ENCODE measurements at regions not wholly inside any gene's neighbourhood (a gene's known extent, or its start where the extent isn't known, plus 50 kb on each side); places are given as distances from the start of the nearest gene placed in this dataset.

DNA sequence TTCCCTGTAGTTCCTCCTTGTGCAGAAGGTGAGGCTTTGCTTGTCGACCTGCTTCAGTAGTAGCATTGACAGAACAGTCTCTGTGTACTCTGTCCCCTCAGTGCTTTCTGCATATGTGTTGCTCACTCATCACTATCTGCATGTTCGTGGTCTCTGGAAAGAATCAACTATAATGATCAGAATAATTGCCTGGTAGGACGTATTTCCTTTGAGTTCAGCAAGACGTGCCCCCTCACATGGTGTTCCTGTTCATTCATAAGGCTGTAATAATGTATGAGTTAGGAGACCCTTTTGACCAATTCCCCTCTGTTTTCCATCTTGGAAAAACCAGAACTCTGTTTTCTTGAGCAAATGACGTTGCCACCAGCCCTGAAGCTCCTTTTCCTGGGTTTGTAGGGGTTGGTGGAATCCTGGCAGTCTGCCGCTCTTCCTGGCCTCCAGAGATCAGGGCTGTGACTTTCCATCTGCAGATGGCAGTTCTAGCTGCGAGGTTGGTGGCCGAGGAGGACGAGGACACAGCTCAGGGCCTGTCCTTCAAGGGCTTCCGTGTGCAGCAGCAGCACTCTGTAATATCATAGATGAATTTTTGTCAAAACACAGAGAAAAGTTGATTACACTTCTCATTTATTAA lies 61.9 kb downstream of the EXOSC2 start:
- no peak for FAIRE-seq

DNA sequence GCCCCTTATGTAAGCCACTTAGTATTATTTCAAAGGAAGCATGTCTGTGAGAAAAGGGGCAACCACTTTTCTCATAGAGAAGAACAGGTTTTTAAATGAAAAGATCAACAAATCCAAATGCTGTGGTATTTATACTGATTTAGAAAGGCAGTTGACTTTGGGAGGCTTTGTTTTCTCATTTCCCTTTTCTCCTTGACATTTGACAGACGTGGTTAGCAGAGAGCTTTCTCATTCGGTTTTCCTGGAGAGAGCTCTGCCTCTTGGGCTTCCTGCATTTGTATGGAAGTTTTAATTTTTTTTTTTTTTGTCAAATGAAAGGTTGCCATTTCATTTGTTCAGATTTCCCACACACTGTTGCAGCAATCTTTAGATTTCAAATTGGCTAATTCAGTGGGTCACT lies 62.5 kb downstream of the EXOSC2 start:
- no peak for FAIRE-seq

DNA sequence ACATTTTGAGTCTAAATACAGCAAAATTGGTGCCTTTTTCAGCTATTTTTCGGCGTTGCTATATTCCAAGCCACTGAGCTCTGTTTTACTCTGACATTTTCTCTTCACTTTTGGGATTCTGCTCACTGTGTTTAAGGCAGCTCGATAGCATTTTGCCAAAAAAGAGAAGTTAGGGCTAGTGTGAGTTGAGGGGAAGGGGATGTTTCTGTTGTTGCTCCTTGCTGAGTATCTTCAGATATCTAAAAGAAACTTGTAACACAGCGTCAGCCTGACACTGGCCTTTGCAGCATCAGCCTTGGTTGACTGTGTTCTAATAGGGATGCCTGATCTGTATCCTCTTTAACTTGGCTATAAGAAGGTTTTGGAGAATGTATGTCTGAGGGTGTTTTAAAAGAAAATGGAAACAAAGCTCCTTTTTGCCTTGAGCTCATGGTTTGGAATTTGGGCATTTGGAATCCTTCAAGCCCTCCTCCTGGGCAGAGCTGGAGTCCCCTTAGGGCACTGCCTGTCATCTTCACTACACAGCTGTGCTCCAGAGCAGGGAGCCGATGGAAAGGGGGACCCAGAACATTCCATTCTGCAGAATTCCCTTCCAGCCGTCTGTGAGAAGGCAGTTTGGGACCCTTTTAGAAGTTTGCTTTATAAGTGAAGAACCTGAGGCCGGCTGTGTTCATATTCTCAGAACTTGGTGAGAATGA lies 63.0 kb downstream of the EXOSC2 start:
- no peak for FAIRE-seq

DNA sequence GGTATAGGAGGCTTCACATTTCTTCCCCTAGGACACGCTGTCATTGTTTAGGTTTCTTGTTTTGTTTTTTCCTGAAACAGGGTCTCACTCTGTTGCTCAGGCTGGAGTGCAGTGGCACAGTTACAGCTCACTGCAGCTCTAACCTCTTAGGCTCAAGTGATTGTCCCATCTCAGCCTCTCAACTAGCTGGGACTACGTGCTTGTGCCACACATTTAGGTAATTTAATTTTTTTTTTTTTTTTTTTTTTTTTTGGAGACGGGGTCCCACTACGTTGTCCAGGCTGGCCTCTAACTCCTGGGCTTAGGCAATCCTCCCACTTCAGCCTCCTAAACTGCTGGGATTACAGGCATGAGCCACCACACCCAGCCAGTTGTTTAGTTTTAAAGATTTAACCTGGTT lies 66.2 kb downstream of the EXOSC2 start:
- no peak for FAIRE-seq

DNA sequence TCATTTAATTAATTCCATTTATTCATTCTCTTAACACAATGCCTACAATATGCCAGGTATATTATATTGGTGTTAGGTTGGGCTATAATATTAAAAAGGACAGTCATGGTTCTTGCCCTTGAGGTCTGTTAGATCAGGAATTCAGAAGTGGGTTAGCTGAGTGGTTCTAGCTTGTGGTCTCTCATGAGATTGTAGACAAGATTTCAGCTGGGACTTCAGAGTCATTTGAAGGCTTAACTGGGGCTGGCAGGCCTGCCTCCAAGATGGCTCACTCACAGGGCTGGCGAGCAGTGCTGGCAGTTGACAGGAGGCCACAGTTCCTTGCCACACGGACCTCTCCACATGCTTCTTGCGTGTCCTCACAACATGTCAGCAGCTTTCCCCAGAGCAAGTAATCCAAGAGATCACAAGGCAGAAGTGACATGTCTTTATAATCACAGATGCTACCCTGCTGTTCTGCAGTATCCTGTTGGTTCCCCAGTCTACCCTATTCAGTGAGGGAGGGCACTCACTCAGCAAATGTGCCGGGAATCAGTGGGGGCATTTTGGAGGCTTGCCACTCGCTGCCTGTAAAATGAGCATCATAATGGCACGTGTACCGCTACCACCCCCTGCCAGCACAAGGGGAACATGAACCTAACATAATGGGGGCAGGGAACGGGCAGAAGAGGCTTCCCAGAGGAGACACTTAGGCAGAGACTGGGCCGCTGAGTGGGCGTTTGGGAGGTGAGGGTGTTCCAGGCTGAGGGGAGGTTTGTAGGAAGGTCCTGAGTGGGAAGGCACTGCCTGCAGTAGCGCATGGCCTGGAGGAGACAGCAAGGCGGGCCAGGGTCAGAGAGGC lies 70.0 kb downstream of the EXOSC2 start:
- no peak for FAIRE-seq

DNA sequence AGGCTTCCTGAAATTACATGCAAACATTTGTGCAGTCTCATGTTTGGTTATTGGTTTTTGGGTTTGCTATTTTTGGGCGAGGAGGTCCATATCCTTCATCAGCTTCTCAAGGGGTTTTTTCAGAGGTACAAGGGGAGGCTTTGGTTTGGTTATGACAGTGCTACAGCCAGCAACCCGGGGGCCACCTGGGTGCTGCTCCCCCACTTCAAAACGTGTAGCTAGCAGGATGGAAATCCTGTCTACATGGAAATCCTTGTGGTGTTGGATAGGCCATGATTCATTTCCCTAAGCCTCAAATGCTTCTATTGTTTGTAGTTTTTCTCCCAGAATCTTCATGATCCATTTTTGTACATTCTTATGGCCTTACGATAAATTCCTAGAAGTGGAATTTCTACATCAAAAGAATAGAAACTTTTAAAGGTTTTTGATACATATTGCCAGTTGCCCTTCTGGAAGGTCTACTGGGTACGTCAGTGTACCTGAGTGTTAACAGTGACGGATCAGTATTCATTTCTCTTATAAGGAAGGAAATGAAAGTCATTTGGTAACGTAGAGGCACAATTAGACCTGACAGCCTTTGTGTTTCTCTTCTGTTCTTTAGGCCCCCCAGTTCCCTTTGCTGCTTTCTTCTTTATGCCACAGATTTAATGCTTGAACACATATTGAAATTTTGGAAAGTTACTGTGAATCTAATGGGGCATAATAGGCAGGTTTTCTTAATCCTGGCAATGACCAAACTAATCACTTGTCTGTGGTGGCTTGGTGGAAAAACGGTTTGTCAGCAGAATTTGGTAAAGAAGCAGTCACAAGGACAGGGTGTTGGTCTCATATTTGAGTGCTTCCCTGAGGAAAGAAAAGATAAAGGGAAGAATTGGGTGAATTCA lies 69.7 kb upstream of the ABL1 start:
- FAIRE-seq: no peak

DNA sequence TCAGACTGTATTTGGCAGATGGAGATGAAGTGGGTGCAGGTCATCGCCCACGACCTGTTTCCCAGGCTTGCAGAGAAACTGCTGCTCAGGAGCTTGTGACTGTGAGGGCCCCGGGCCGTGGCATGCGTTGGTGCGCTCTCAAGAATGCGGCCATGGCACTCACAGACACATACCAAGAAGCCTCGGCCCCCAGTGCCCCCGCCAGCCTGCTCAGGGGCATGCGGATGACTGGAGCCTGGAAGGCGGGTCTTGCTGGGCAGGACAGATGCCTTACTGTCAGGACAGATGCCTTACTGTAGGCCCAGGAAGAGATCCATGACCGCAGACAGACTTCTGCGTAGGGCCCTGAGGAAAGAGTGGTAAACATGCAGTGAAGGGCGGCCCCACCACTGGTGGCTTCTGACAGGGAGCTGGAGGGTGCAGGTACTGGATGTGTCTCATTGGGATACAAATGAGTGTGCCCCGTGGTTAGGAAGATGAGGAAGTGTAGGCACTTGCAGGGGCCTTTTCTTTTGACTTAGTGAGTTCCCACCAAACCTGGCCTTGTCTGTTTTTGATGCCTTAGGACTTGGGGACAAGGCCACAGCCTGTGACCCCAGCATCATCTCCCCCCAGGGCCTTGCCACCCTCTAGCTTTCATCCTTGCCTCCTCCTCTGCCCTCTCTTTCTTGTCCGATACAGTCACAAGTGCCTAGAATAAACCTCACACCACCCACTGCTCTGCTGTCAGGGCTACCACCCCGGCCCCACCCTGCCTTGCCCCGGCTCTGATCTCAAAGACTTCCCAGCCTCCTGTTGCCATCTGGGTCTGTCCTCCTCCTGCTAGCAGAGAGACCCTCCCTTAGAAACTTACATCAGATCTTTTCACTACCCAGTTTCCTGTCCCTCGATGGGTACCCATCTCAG lies 68.8 kb upstream of the ABL1 start:
- no peak for FAIRE-seq

DNA sequence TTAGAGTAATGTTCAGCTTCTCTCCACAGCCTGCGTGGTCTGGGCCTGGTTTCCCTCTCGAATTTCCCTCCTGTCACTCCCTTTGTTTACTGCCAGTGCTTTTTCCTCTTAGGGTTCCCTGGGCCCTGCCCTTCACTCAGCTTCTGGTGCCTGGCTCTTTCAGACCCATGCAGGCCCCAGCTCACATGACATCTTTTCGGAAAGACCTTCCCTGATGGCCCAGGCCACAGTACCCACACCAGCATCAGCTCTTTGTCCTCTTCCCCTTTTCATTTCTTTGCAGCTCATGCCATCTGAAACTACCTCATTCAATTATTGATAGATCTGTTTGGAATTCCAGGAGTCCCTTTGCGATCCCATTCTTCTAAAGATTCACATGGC lies 68.1 kb upstream of the ABL1 start:
- no peak for FAIRE-seq

DNA sequence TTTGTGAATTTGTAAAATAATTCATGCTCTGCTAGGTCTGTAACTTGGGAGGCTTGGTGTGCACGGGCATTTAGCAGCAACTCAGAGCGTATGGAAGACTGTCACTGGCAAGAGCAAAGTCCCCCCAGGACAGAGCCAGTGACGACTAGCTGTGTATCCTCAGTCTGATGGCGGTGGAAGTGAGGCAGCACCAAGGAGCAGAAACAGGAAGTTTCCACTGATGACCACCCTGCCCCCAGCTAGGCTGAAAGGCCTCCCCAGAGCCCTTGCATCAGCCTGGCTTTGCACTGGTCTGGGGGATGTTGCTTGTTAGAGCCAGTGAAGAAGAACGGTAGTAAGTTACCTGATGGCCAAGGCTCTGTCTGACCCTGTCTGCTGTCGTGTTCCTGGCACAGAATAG lies 66.8 kb upstream of the ABL1 start:
- no peak for FAIRE-seq

DNA sequence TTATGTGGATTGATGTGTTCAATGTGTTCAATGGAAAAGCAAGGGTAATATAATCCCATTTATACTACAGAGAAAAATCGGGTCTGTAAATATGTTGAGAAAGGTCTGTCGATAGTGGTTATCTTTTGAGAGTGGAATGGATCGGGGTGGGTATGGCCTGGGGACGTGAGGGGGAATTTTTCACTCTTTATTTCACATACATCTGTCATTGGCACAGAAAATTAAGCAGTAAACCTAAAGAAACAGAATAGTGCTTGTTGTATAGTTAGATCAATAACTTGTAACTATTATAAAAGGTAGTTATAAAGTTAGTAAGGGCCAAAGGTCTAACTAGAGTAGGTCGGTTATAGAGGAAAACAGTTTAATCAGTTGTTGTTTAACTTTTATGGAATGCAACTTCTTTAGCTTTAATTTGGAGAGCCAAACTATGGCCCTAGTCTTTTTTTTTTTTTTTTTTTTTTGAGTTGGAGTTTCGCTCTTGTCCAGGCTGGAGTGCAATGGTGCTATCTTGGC lies 66.1 kb upstream of the ABL1 start:
- FAIRE-seq: no peak

DNA sequence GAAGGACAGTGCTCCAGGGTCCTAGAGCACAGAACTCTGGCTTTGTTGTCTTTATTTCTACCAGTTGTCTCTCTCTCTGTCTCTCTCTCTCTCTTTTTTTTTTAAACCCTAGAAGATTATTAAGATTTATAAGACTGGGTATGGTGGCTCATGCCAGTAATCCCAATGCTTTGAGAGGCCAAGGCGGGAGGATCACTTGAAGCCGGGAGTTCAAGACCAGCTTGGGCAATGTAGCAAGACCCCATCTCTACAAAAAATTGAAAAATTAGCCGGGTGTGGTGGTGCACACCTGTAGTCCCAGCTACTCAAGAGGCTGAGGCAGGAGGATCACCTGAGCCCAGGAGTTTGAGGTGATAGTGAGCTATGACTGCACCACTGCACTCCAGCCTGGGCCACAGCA lies 65.0 kb upstream of the ABL1 start:
- FAIRE-seq: no peak

DNA sequence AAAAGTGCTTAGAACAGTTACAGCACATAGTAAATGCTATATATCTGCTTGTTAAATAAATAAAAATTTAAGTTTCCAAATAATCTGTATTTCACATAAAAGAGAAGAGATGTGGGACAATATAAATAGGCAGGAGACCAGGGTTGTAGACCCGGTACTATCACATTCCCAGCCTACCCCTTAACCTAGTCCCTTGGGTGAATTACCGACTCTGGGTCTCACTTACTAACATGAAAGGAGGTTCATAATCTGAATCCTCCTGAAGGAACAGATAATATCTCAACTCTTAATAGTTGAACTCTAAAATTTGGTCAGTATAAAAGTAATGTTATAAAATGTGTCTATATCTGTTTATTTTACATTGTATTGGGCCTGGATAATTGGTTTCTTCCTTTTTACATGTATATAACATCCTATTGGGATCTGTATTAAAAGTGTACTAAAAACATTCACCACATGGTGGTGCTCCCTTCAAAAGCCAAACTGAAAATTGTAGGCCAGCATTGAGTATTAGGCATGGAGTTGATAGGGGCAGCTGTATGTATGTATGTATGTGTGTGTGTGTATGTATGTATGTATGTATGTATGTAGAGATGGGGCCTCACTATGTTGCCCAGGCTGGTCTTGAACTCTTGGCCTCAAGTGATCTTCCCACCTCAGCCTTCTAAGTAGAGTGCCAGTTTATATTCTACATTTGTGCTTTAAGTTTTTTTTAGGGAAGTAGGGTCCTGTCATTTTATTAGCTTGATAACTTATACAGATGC lies 64.2 kb upstream of the ABL1 start:
- FAIRE-seq: peak; percentile 95

DNA sequence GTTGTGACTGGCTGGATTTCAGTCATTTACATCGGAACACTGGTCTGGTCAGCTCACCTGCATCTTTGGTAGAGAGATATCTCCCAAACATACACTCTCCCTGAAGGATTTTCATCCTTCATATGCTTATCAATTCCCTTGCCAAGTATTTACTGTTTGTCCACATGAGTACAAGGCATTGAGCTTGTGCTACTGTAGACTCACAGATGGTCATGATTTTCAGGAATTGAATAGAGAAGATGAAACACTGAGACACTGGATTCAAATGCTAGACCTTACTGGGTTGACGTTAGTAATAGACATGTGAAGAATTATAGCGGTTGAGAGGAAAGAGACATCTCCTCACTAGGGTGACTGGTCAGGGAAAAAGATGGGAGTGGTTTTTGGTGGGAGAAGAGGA lies 62.9 kb upstream of the ABL1 start:
- FAIRE-seq: no peak

DNA sequence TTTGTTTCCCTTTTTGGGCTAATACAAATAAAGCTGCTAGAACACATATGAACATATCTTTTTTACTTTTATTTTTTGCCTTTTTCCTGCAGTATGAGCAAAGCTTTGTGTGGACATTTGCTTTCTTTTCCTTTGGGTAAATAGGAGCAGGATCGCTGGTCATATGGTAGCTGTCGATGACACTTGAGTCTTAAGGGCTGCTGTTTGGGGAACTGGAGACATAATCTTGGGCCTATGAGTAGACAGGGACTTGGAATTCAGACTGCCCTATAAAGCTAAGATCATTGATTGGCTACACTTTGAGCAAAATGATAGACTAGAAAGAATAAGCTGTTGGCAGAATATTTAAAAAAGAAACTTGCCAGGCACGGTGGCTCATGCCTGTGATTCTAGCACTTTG lies 60.9 kb upstream of the ABL1 start:
- no peak for FAIRE-seq

DNA sequence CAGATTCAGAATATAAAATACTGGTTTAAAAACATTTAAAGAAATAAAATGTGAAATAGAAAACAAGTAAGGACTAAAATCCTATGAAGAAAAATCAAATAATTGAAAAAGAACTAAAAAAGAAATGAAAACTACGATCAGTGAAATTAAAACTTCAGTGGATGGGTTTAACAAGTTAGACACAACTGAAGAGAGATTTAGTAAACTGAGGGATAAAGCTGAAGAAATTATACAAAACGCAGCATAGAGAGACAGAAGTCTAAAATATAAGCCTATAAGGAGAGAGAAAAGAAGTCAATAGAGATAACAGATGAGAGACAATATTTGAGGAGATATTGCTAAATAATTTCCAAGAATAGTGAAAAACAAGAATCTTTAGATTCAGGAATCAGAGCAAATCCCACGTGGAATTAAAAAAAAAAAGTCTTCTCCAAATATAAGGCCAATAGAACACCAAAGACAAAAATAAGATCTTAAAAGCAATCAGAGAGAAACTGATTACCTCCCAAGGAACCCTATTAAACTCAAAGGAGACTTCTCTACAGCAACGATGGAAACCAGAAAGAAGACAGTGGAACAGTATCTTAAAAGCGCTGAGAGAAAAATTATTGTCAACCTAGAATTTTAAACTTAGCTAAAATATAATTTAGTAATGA lies 59.6 kb upstream of the ABL1 start:
- FAIRE-seq: peak; percentile 25

DNA sequence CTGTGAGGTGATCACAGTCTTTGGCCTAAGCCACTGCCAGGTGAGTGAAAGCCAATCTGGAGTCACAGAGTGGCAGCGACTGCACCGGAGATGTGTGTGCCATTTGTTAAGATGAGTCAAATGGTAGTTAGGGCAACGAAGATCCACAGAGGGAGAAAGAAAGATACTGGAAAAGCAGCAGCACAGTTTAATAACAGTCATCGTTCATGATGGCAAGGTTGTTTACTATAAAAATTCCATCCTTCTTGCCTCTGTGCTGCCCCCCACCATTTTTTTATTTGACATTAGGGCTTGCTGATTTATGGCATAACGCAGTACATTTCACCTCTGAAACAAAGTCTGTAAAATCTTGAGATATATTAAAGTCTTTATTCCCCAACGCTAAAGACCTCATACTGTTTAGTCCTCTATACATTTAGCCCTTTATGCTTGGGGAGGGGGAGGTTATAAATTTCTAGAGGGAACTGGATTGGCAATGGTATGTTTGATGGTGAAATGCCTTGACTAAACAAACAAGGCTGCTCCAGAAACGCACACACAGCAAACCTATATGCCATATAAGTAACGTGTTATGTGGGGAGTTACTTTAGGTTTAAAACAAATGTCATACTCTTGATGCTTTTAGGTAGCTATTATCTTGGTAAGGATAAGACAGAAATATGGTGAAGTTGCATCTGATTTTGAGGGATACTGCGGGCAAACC lies 55.8 kb upstream of the ABL1 start:
- no peak for FAIRE-seq

DNA sequence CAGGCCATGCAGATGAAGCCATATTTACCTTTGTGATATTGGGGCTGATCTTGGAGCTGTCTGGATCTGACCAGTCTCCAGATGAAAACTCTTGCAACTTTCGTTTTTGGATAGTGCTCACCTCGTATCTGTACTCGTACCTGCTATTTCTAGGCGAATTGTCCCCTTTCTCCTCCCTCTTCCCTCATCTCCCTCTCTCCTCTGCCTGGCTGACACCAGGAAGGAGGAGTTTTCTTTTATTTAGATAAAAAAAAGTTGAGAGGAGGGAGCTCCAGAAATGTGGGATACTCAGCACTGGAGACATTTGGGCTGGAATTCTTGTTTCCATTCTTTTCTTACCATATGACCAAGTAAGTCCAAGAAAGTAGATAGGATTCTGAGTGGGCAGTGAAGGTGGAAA lies 54.6 kb upstream of the ABL1 start:
- no peak for FAIRE-seq

DNA sequence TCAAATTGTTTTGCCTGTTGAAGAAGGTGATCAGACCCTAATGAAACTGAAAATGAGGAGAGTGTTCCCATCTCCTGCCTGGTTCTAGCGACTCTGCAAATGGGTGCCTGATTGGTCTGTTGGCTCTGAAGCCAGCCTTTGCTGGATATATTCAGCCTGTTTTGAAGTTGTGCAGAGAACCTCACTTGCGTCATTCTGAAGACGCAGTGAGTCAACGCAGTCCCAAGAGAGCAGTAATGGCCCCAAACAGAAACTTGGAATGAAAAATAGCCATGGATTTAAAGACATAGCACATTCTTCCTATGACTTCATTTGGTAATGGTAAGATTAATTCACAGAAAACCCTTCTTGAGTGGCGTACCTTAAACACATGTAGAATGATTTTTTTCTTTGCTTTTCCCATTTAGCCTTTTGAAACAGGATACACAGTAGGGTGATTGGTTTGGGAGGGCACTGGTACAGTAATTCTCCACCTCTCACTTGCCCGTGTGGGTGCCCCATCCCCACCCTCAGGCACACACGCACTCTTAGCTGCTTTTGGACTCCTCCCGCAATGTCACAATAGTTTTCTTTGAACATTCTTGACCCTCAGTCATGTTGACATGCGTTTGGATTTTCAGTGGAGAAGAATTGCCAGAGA lies 54.1 kb upstream of the ABL1 start:
- no peak for FAIRE-seq

DNA sequence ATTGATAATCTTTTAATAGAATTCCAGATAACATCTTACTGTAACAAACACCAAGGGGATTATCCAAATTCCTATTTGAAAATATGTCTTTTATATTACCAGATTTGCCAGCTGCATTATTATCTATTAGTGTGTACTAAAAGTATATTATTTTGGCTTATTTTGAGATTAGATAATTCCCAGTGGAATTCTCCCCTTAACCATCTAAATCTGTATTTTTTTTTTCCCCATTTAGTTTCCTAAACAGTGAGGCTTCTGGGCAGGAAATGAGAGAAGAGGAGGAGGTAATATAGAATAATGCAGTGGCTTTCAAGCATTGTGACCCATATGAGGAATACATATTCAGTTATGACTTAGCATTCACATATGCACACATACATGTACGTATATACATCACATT lies 53.5 kb upstream of the ABL1 start:
- no peak for FAIRE-seq

Measured in G401.6 (cell line).